ENCODE measurements at regions not wholly inside any gene's neighbourhood (a gene's known extent, or its start where the extent isn't known, plus 50 kb on each side); places are given as distances from the start of the nearest gene placed in this dataset.

DNA sequence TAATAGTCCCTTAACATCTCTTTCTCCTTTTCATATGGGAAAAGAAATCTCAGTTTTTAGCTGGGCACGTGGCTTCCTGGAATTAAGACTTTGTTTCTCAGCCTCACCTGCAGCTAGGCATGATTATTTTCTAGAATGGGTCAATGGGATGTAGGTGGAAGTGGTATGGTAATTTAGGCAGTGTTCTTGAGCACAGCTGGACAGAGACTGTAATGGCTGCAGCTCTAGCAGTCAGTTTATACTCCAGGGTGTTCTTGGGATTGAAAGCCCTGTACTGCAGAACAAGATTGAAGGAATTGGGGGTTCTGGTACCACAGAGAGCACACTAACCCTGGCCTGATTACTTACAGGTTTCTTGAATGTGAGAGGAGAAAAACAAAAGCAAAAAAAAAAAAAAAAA, 455.9 kb upstream of the ZNF608 start:
- no peak for DNase-seq (ENCODE audit: low read depth)
- H3K4me3 ChIP-seq (ENCODE audit: low read depth, low read length): no peak overlapping the region
- in situ Hi-C loops (cut with HindIII; ENCODE audit: low sequenced_read_pairs): no loop called here
- TF ChIP-seq, protein P1, sequence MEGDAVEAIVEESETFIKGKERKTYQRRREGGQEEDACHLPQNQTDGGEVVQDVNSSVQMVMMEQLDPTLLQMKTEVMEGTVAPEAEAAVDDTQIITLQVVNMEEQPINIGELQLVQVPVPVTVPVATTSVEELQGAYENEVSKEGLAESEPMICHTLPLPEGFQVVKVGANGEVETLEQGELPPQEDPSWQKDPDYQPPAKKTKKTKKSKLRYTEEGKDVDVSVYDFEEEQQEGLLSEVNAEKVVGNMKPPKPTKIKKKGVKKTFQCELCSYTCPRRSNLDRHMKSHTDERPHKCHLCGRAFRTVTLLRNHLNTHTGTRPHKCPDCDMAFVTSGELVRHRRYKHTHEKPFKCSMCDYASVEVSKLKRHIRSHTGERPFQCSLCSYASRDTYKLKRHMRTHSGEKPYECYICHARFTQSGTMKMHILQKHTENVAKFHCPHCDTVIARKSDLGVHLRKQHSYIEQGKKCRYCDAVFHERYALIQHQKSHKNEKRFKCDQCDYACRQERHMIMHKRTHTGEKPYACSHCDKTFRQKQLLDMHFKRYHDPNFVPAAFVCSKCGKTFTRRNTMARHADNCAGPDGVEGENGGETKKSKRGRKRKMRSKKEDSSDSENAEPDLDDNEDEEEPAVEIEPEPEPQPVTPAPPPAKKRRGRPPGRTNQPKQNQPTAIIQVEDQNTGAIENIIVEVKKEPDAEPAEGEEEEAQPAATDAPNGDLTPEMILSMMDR (IDR thresholded peaks at IDR 0.05; ENCODE audit: low read depth, low read length, missing control alignments): no peak

DNA sequence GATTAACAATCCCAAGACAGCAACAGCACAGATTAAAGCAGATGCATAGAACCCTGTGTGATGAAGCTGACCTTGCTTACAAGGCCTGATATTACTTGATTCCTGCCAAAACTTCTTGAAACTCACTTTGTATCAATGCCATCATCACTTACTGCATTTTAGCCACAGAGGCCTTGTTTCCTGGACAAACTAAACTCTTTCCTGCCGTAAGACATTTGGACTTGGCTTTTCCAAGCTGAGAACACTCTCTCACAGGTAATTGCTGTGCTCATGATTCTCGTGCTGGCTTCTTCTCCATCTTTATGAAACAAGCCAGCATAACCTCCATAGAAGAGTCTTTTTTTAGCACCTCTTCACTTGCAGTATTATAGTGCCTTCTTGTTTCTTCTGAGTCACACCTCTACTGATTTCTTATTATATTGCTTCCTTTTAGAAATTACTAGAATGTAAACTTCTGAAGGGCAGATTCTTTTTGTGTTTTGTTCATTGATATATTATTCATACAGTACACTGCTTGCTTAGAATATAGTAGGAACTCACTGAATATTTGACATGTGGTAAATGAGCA, 456.5 kb upstream of the ZNF608 start:
- no peak for DNase-seq (ENCODE audit: low read depth)
- H3K4me3 ChIP-seq (ENCODE audit: low read depth, low read length): no peak overlapping the region
- TF ChIP-seq, protein P1 (IDR thresholded peaks at IDR 0.05; ENCODE audit: low read depth, low read length, missing control alignments): no peak
- in situ Hi-C loops (cut with HindIII; ENCODE audit: low sequenced_read_pairs): no loop called here

DNA sequence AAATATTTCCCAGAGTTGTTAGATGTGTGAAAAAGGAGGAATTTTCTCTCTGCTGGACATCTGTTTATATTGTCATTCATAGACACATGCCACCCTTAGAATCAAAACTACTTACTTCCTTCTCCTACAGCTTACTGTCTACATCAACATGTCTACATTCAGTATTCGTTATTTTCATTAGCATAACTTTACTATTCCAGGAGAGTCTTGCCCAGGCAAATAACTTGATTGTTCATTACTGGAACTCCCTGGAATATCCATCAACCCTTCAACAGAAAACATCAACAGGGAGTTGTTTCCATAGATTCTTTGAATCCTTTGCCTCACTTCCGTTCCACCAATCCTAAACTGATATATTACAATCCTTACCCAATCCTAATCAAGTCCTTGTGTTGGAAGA, 457.5 kb upstream of the ZNF608 start:
- in situ Hi-C loops (cut with HindIII; ENCODE audit: low sequenced_read_pairs): no loop called here
- no peak overlapping the region for H3K4me3 ChIP-seq (ENCODE audit: low read depth, low read length)
- TF ChIP-seq, protein P1 (IDR thresholded peaks at IDR 0.05; ENCODE audit: low read depth, low read length, missing control alignments): no peak
- no peak for DNase-seq (ENCODE audit: low read depth)

DNA sequence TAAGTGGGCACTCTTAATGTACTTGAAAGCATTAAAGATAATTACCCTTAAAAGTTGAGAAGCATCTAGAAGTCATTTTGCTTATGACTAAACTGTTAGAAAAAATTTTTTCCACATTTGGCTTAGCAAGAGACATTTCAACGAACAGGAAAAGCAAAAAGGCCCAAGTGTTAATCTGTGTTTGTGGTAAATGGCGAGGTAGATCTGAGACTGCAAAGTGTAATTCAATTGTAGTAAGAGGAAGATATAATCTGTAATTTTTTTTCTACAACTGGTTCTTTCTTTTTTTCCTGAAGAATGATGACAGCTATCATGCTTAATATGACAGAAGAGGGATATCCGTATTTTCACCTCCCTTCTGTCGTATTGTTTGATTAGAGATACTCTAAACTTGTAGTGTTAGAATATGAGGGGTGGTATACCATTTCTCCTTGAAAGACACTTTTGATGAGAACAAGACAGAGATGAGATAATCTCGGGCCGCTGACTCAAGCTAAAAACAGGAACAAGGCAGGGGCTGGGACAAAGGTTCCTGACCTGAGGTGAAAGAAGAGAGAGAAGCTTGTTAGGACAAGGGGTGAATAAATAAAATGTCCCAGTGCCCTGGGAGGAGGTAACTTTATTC, 459.3 kb upstream of the ZNF608 start:
- in situ Hi-C loops (cut with HindIII; ENCODE audit: low sequenced_read_pairs): no loop called here
- DNase-seq (ENCODE audit: low read depth): no peak
- TF ChIP-seq, protein P1 (IDR thresholded peaks at IDR 0.05; ENCODE audit: low read depth, low read length, missing control alignments): no peak
- H3K4me3 ChIP-seq (ENCODE audit: low read depth, low read length): no peak overlapping the region

DNA sequence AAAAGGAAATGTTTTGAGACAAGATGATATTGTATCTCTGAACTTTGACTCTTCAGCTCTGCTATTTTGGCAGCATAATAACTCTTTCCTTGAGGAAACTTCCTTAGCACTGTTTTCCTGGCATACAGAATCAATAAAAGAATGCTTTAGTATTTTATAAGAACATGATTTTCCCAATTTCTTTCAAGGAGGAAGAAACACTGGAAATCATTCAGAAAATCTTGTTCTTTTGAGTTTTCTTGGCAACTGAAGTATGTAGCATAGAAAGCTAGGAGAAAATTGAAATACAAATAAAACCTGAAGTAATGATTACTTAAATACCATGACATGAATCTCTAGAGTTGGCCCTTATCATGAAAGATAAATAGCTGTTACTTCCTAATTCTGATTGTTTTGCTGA, 461.4 kb upstream of the ZNF608 start:
- in situ Hi-C loops (cut with HindIII; ENCODE audit: low sequenced_read_pairs): no loop called here
- TF ChIP-seq, protein P1 (IDR thresholded peaks at IDR 0.05; ENCODE audit: low read depth, low read length, missing control alignments): no peak
- DNase-seq (ENCODE audit: low read depth): no peak
- H3K4me3 ChIP-seq (ENCODE audit: low read depth, low read length): no peak overlapping the region

DNA sequence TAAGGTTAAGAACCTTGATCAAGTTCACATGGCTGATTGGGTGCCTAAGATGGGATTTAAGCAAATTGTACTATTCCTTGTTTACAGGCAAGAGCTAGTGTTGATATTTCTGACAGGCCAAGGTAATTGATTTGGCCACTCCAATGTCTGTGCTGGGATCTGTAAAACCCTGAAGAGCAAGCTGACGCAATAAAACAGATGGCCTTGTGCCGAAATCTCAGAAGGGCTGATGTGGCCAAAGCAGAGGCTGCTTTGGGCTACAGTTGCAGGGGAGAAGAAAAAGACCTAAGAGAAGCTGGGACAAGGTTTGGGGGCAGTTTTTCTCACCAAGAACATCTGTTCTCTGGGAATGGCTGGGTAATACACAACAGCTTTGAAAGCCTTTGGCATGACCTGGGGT, 463.2 kb upstream of the ZNF608 start:
- in situ Hi-C loops (cut with HindIII; ENCODE audit: low sequenced_read_pairs): no loop called here
- TF ChIP-seq, protein P1 (IDR thresholded peaks at IDR 0.05; ENCODE audit: low read depth, low read length, missing control alignments): no peak
- no peak for DNase-seq (ENCODE audit: low read depth)
- H3K4me3 ChIP-seq (ENCODE audit: low read depth, low read length): no peak overlapping the region
